A549 (cell line): ENCODE measurements at regions not wholly inside any gene's neighbourhood (a gene's known extent, or its start where the extent isn't known, plus 50 kb on each side); places are given as distances from the start of the nearest gene placed in this dataset.

Source experiments
- ATAC-seq, 2 experiments: fragments of 200-7000 bp in 1 of 2; fragments of >200 bp in 1 of 2; cut with Nextera tagmentation in 1 of 2; cut with Tn5 transposase in 1 of 2; 3 replicates each; pipeline versions ENCODE4 v1.8.0 to v1.9.1; 2018 to 2020; ENCODE audit warnings: mild to moderate bottlenecking in 1 of 2, moderate library complexity in 1 of 2
- CTCF ChIA-PET: fragments of 300-600 bp; sonication (Branson Sonifier 250); formaldehyde crosslinking; extraction: SDS; loops from one replicate; lab custom pipeline; 2021; ENCODE audit warnings: antibody characterized with exemption, inconsistent platforms; lab: Yijun Ruan, JAX
- POLR2A ChIA-PET: fragments of 350-600 bp; formaldehyde crosslinking; extraction: SDS; loops from one replicate; lab custom pipeline; 2021; ENCODE audit warnings: antibody characterized with exemption, inconsistent platforms; lab: Yijun Ruan, JAX
- DNase-seq, 2 experiments: peaks; one replicate each; pipeline versions ENCODE4 v3.0.0 to v3.0.0-alpha.2; 2011 to 2016; ENCODE audit warnings: low read depth in 1 of 2, low spot score in 1 of 2
- FAIRE-seq: peaks from 2 replicates; lab custom pipeline; 2011; peaks lifted over from hg19 to GRCh38; lab: Jason Lieb, UNC
- H3K27ac ChIP-seq, 2 experiments: fragments of >200 bp; sonication (Bioruptor Twin); formaldehyde crosslinking; 3 replicates each; pipeline ENCODE4 v1.5.1; 2016 to 2017
- H3K4me1 ChIP-seq: fragments of >200 bp; sonication (Bioruptor Twin); formaldehyde crosslinking; 3 replicates; pipeline ENCODE4 v1.6.1; 2016
- H3K4me2 ChIP-seq: fragments of >200 bp; sonication (Bioruptor Twin); formaldehyde crosslinking; 3 replicates; pipeline ENCODE4 v1.6.1; 2016
- H3K4me3 ChIP-seq: fragments of >200 bp; sonication (Bioruptor Twin); formaldehyde crosslinking; 3 replicates; pipeline ENCODE4 v1.5.1; 2016
- H3K9me3 ChIP-seq: fragments of >200 bp; sonication (Bioruptor Twin); formaldehyde crosslinking; 3 replicates; pipeline ENCODE4 v1.6.1; 2016
- BHLHE40 ChIP-seq: IDR thresholded peaks from 2 replicates; pipeline ENCODE4 v1.6.1; 2012; ENCODE audit warnings: low read depth, low read length, inconsistent platforms
- CHD2 ChIP-seq: fragments of 150-350 bp; IDR thresholded peaks from 2 replicates; pipeline ENCODE4 v1.6.1; 2014; ENCODE audit warnings: low read length; ENCODE audit not compliant: partially characterized antibody
- ESRRA ChIP-seq: fragments of 150-350 bp; IDR thresholded peaks from 2 replicates; pipeline ENCODE4 v1.6.1; 2014; ENCODE audit warnings: mild to moderate bottlenecking, low read length, borderline replicate concordance
- HEYL ChIP-seq: fragments of 250-450 bp; sonication (Bioruptor Pico); IDR thresholded peaks from 2 replicates; pipeline ENCODE4 v1.8.0; 2021; ENCODE audit warnings: mild to moderate bottlenecking, moderate library complexity
- HOXB13 ChIP-seq: fragments of 250-450 bp; sonication (Bioruptor Pico); IDR thresholded peaks from 2 replicates; pipeline ENCODE4 v1.5.0; 2020; ENCODE audit warnings: low read depth, mild to moderate bottlenecking, moderate library complexity
- HOXB5 ChIP-seq: fragments of 250-450 bp; sonication (Bioruptor Pico); IDR thresholded peaks from 2 replicates; pipeline ENCODE4 v1.5.0; 2020; ENCODE audit warnings: mild to moderate bottlenecking, moderate library complexity
- JUNB ChIP-seq: fragments of >200 bp; sonication (Bioruptor Twin); formaldehyde crosslinking; IDR thresholded peaks from 2 replicates; pipeline ENCODE4 v1.6.1; 2016
- KDM1A ChIP-seq: fragments of 200-600 bp; sonication (generic); IDR thresholded peaks from 2 replicates; pipeline ENCODE4 v1.6.1; 2016; ENCODE audit warnings: low read depth, mild to moderate bottlenecking
- KDM5A ChIP-seq: fragments of 200-600 bp; sonication (generic); IDR thresholded peaks from 2 replicates; pipeline ENCODE4 v1.6.1; 2016; ENCODE audit warnings: antibody characterized with exemption, mild to moderate bottlenecking
- MAZ ChIP-seq: fragments of 150-350 bp; IDR thresholded peaks from 2 replicates; pipeline ENCODE4 v1.6.1; 2014; ENCODE audit warnings: antibody characterized with exemption, low read depth, low read length, borderline replicate concordance
- POLR2A ChIP-seq: IDR thresholded peaks from 2 replicates; pipeline ENCODE4 v1.6.1; 2012; ENCODE audit warnings: mild to moderate bottlenecking, low read length
- RAD21 ChIP-seq, 2 experiments: fragments of >200 bp in 1 of 2; sonication (Bioruptor Twin) in 1 of 2; formaldehyde crosslinking in 1 of 2; IDR thresholded peaks in 1 of 2; conservative IDR thresholded peaks in 1 of 2; 2 replicates in 1 of 2; 3 replicates in 1 of 2; pipeline ENCODE4 v1.6.1; 2012 to 2018; ENCODE audit warnings: inconsistent platforms in 1 of 2
- RARB ChIP-seq: fragments of 250-450 bp; sonication (Bioruptor Pico); IDR thresholded peaks from 2 replicates; pipeline ENCODE4 v1.8.0; 2021; ENCODE audit warnings: mild to moderate bottlenecking, moderate library complexity
- RCOR1 ChIP-seq: fragments of 150-350 bp; IDR thresholded peaks from 2 replicates; pipeline ENCODE4 v1.6.1; 2014; ENCODE audit warnings: antibody characterized with exemption, low read length, low read depth
- RNF2 ChIP-seq: fragments of 200-600 bp; sonication (generic); IDR thresholded peaks from 2 replicates; pipeline ENCODE4 v1.6.1; 2016; ENCODE audit warnings: low read depth, mild to moderate bottlenecking, antibody characterized with exemption, moderate library complexity, borderline replicate concordance
- SREBF2 ChIP-seq: fragments of 450-650 bp; IDR thresholded peaks from 2 replicates; pipeline ENCODE4 v1.6.1; 2014; ENCODE audit warnings: mild to moderate bottlenecking, moderate library complexity
- ZC3H11A ChIP-seq: fragments of 450-650 bp; IDR thresholded peaks from 2 replicates; pipeline ENCODE4 v1.6.1; 2014; ENCODE audit warnings: antibody characterized with exemption, mild to moderate bottlenecking
- ZNF302 ChIP-seq: fragments of 250-450 bp; sonication (Bioruptor Pico); IDR thresholded peaks from 2 replicates; pipeline ENCODE4 v1.9.0; 2021; ENCODE audit warnings: inconsistent platforms, mild to moderate bottlenecking, moderate library complexity
- WGBS: methylation state at CpG from one replicate; pipeline ENCODE4 v1.1.6; 2017; ENCODE audit errors: missing lambda C conversion rate; 5-methylcytosine and 5-hydroxymethylcytosine counted together
- TF ChIP-seq, protein P1 (sequence below): fragments of >200 bp; sonication (Bioruptor Twin); formaldehyde crosslinking; IDR thresholded peaks from 2 replicates; pipeline ENCODE4 v1.6.1; 2016
- TF ChIP-seq, protein P2 (sequence below): fragments of 450-650 bp; IDR thresholded peaks from 2 replicates; pipeline ENCODE4 v1.6.1; 2014; ENCODE audit warnings: antibody characterized with exemption
- TF ChIP-seq, protein P3 (sequence below): IDR thresholded peaks from 2 replicates; pipeline ENCODE4 v1.6.1; 2012
- TF ChIP-seq, protein P4 (sequence below): fragments of >200 bp; sonication (Bioruptor Twin); formaldehyde crosslinking; IDR thresholded peaks from 3 replicates; pipeline ENCODE4 v1.5.1; 2016
- TF ChIP-seq, protein P5 (sequence below): fragments of 250-450 bp; sonication (Bioruptor Pico); IDR thresholded peaks from 2 replicates; pipeline ENCODE4 v1.5.0; 2020; ENCODE audit warnings: low read depth, mild to moderate bottlenecking, moderate library complexity
- TF ChIP-seq, protein P6 (sequence below): fragments of >200 bp; sonication (Bioruptor Twin); formaldehyde crosslinking; IDR thresholded peaks from 3 replicates; pipeline ENCODE4 v1.6.1; 2016
- TF ChIP-seq, protein P7 (sequence below): fragments of 200-600 bp; sonication (generic); IDR thresholded peaks from 2 replicates; pipeline ENCODE4 v1.6.1; 2016; ENCODE audit warnings: antibody characterized with exemption, mild to moderate bottlenecking, moderate library complexity
- TF ChIP-seq, protein P8 (sequence below): IDR thresholded peaks from 2 replicates; pipeline ENCODE4 v1.6.1; 2012; ENCODE audit warnings: low read depth, borderline replicate concordance
- TF ChIP-seq, protein P9 (sequence below): fragments of 150-350 bp; IDR thresholded peaks from 2 replicates; pipeline ENCODE4 v1.6.1; 2014; ENCODE audit warnings: low read depth, mild to moderate bottlenecking, low read length

DNA sequence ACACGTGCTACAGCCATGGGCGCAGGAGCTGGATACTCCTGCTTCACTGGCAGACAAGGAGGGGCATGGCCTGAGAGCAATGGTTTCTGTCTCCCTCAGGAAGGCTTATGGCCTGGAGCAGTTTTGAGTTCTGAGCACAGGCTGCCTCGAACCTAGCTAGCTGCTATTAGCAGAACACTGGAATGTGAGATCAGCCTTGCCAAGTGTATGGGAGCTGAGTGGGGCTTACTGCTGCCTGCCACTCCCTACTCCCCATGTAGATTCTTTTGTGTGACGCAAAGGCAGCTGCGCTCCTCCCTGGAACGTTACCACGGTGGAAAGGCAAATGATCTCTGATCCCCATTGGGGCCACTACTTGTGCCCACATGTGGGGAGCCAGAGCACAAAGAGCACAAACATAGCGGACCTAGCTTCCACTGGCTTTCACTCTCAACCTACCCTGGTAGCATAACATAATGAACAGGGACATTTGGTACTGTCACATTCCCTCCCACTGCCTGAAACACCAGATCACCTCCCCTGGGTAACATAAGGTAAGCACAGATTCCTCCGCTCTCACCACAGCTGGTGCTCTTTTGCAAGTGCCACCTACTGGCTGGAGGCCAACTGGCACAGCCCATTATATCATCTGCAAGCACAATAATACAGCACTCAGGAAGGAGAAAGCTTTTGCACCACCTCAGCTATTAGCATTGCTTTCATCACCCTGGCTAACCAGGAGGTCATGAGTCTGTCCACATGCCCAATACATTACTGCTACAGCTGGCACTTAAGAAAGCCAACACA is 84.6 kb upstream of the GUCY1A2 start:
- POLR2A ChIA-PET: no interaction called here
- CTCF ChIA-PET: no interaction called here
- Histone ChIP-seq H3K4me1 (no peaks in the 10 kb centered on the region), H3K9me3 (no peaks in the 10 kb centered on the region), H3K27ac (no peak overlapping the region), H3K4me2 (no peak overlapping the region), H3K4me3 (no peak overlapping the region)
- DNase-seq (peak in 1 of 2 experiments; percentile 1), ATAC-seq (no peak), FAIRE-seq (no peak)
- TF ChIP-seq ZNF302 (CRISPR knock-in tag) (no peak), JUNB (no peak), RCOR1 (no peak), RARB (CRISPR knock-in tag) (no peak), HOXB13 (CRISPR knock-in tag) (no peak), HEYL (CRISPR knock-in tag) (no peak), BHLHE40 (no peak), RNF2 (no peak), ESRRA (no peak), POLR2A (no peak), KDM1A (no peak), MAZ (no peak)
- TF ChIP-seq, protein P1, sequence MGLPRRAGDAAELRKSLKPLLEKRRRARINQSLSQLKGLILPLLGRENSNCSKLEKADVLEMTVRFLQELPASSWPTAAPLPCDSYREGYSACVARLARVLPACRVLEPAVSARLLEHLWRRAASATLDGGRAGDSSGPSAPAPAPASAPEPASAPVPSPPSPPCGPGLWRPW: no peak
- TF ChIP-seq, protein P2, sequence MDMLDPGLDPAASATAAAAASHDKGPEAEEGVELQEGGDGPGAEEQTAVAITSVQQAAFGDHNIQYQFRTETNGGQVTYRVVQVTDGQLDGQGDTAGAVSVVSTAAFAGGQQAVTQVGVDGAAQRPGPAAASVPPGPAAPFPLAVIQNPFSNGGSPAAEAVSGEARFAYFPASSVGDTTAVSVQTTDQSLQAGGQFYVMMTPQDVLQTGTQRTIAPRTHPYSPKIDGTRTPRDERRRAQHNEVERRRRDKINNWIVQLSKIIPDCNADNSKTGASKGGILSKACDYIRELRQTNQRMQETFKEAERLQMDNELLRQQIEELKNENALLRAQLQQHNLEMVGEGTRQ: no peak
- TF ChIP-seq, protein P3, sequence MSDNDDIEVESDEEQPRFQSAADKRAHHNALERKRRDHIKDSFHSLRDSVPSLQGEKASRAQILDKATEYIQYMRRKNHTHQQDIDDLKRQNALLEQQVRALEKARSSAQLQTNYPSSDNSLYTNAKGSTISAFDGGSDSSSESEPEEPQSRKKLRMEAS: no peak
- TF ChIP-seq, protein P4, sequence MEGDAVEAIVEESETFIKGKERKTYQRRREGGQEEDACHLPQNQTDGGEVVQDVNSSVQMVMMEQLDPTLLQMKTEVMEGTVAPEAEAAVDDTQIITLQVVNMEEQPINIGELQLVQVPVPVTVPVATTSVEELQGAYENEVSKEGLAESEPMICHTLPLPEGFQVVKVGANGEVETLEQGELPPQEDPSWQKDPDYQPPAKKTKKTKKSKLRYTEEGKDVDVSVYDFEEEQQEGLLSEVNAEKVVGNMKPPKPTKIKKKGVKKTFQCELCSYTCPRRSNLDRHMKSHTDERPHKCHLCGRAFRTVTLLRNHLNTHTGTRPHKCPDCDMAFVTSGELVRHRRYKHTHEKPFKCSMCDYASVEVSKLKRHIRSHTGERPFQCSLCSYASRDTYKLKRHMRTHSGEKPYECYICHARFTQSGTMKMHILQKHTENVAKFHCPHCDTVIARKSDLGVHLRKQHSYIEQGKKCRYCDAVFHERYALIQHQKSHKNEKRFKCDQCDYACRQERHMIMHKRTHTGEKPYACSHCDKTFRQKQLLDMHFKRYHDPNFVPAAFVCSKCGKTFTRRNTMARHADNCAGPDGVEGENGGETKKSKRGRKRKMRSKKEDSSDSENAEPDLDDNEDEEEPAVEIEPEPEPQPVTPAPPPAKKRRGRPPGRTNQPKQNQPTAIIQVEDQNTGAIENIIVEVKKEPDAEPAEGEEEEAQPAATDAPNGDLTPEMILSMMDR: no peak
- TF ChIP-seq, protein P5, sequence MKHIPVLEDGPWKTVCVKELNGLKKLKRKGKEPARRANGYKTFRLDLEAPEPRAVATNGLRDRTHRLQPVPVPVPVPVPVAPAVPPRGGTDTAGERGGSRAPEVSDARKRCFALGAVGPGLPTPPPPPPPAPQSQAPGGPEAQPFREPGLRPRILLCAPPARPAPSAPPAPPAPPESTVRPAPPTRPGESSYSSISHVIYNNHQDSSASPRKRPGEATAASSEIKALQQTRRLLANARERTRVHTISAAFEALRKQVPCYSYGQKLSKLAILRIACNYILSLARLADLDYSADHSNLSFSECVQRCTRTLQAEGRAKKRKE: no peak
- TF ChIP-seq, protein P6, sequence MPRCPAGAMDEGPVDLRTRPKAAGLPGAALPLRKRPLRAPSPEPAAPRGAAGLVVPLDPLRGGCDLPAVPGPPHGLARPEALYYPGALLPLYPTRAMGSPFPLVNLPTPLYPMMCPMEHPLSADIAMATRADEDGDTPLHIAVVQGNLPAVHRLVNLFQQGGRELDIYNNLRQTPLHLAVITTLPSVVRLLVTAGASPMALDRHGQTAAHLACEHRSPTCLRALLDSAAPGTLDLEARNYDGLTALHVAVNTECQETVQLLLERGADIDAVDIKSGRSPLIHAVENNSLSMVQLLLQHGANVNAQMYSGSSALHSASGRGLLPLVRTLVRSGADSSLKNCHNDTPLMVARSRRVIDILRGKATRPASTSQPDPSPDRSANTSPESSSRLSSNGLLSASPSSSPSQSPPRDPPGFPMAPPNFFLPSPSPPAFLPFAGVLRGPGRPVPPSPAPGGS: no peak
- WGBS: 29% methylated on average over 7 of the region's 9 CpGs

DNA sequence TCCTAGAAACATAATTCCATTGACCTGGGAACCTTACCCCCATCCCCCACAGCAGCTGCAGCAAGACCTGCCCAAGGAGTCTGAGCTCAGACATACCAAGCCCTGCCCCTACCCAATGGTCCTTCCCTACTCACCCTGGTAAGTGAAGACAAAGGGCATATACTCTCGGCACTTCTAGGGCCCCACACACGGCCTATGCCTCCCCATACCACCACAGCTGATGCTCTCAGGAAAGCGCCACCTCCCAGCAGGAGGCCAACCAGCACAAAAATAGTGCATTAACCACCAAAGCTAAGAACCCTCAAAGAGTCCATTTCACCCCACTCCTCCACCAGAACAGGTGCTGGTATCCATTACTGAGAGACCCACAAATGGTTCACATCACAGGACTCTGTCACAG is 74.4 kb upstream of the GUCY1A2 start:
- Histone ChIP-seq H3K4me2 (no peak overlapping the region), H3K27ac (no peak overlapping the region), H3K9me3 (no peaks in the 10 kb centered on the region), H3K4me3 (no peak overlapping the region), H3K4me1 (no peaks in the 10 kb centered on the region)
- WGBS: 25% methylated on average over 3 of the region's 3 CpGs
- FAIRE-seq (no peak), ATAC-seq (no peak), DNase-seq (no peak)
- POLR2A ChIA-PET: no interaction called here
- CTCF ChIA-PET: no interaction called here
- TF ChIP-seq, protein P7, sequence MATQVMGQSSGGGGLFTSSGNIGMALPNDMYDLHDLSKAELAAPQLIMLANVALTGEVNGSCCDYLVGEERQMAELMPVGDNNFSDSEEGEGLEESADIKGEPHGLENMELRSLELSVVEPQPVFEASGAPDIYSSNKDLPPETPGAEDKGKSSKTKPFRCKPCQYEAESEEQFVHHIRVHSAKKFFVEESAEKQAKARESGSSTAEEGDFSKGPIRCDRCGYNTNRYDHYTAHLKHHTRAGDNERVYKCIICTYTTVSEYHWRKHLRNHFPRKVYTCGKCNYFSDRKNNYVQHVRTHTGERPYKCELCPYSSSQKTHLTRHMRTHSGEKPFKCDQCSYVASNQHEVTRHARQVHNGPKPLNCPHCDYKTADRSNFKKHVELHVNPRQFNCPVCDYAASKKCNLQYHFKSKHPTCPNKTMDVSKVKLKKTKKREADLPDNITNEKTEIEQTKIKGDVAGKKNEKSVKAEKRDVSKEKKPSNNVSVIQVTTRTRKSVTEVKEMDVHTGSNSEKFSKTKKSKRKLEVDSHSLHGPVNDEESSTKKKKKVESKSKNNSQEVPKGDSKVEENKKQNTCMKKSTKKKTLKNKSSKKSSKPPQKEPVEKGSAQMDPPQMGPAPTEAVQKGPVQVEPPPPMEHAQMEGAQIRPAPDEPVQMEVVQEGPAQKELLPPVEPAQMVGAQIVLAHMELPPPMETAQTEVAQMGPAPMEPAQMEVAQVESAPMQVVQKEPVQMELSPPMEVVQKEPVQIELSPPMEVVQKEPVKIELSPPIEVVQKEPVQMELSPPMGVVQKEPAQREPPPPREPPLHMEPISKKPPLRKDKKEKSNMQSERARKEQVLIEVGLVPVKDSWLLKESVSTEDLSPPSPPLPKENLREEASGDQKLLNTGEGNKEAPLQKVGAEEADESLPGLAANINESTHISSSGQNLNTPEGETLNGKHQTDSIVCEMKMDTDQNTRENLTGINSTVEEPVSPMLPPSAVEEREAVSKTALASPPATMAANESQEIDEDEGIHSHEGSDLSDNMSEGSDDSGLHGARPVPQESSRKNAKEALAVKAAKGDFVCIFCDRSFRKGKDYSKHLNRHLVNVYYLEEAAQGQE: no peak
- TF ChIP-seq HOXB5: no peak
- no peak for TF ChIP-seq KDM5A
- no peak for TF ChIP-seq HOXB13 (CRISPR knock-in tag)
- no peak for TF ChIP-seq SREBF2
- TF ChIP-seq ZC3H11A: no peak
- TF ChIP-seq, protein P8, sequence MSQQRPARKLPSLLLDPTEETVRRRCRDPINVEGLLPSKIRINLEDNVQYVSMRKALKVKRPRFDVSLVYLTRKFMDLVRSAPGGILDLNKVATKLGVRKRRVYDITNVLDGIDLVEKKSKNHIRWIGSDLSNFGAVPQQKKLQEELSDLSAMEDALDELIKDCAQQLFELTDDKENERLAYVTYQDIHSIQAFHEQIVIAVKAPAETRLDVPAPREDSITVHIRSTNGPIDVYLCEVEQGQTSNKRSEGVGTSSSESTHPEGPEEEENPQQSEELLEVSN: no peak
- TF ChIP-seq RAD21 (conservative IDR thresholded peaks at IDR 0.05 in 1 of 2, IDR thresholded peaks at IDR 0.05 in 1 of 2): no peak
- TF ChIP-seq, protein P9, sequence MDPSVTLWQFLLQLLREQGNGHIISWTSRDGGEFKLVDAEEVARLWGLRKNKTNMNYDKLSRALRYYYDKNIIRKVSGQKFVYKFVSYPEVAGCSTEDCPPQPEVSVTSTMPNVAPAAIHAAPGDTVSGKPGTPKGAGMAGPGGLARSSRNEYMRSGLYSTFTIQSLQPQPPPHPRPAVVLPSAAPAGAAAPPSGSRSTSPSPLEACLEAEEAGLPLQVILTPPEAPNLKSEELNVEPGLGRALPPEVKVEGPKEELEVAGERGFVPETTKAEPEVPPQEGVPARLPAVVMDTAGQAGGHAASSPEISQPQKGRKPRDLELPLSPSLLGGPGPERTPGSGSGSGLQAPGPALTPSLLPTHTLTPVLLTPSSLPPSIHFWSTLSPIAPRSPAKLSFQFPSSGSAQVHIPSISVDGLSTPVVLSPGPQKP: no peak
- TF ChIP-seq CHD2: no peak
